ENCODE measurements at regions not wholly inside any gene's neighbourhood (a gene's known extent, or its start where the extent isn't known, plus 50 kb on each side); places are given as distances from the start of the nearest gene placed in this dataset.

DNA sequence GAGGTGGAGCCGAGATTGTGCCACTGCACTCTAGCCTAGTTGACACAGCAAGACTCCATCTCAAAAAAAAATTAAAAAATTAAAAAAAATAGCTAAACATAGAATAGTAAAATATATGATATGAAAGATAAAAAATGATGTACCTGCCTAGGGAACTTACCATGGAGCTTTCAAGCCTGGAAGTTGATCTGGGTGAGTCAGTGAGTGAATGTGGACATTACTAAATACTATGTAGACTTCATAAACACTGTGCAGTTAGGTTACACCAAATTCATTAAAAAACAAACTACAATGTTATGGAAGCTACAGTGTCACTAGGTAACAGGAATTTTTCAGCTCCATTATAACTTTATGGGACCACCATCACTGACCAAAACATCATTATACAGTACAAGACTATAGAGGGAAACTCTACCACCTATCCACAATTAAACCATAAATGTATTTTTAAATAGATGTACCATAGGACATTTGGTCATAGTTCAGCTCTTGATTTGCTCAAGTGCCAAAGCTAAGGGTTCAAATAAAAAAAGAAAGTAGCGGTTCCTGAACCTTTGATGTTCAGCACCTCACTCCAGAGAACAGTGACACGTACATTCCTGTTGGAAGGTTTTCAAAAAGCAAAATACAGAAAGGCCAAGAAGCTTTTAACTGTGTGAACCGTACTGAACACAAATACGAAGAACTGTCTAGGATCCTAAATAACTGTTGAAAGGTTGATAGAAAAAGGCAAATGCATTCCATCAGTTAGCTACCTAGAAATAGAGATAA lies 52.4 kb upstream of the SPDEF start:
- CTCF ChIA-PET = interaction anchor here (0.8 to 6.1 kb wide), 11 partner anchors 11 to 445 kb away, joined by 3 to 105 read pairs (median 6); no protein-coding TSS in a partner anchor
- no peak overlapping the region for H3K27ac ChIP-seq (ENCODE audit: low read depth, low read length)
- intact Hi-C loops (cut with micrococcal nuclease) = loop anchor here (1.0 to 2.0 kb wide), 5 partner anchors 81 to 444 kb away; partner anchors contain the start of genes RPS10 and SMIM29

More for the DNA sequence above, 52.4 kb upstream of the SPDEF start:
- no peak for TF ChIP-seq REST (IDR thresholded peaks at IDR 0.05; ENCODE audit: low read depth)
- TF ChIP-seq SIN3A (IDR thresholded peaks at IDR 0.05; ENCODE audit: low read depth) = no peak
- TF ChIP-seq JUND (IDR thresholded peaks at IDR 0.05) = no peak
- no peak for TF ChIP-seq FOSL1 (IDR thresholded peaks at IDR 0.05; ENCODE audit: low read depth)
- no peak for TF ChIP-seq EZH2phosphoT487 (IDR thresholded peaks at IDR 0.05; ENCODE audit: borderline replicate concordance)
- no peak for TF ChIP-seq SP1 (IDR thresholded peaks at IDR 0.05; ENCODE audit: low read depth)
- no peak for TF ChIP-seq YY1 (IDR thresholded peaks at IDR 0.05; ENCODE audit: extremely low read depth, insufficient replicate concordance, low read depth, low read length)
- TF ChIP-seq SRF (IDR thresholded peaks at IDR 0.05; ENCODE audit: low read depth) = no peak
- TF ChIP-seq, protein P1, sequence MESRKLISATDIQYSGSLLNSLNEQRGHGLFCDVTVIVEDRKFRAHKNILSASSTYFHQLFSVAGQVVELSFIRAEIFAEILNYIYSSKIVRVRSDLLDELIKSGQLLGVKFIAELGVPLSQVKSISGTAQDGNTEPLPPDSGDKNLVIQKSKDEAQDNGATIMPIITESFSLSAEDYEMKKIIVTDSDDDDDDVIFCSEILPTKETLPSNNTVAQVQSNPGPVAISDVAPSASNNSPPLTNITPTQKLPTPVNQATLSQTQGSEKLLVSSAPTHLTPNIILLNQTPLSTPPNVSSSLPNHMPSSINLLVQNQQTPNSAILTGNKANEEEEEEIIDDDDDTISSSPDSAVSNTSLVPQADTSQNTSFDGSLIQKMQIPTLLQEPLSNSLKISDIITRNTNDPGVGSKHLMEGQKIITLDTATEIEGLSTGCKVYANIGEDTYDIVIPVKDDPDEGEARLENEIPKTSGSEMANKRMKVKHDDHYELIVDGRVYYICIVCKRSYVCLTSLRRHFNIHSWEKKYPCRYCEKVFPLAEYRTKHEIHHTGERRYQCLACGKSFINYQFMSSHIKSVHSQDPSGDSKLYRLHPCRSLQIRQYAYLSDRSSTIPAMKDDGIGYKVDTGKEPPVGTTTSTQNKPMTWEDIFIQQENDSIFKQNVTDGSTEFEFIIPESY (IDR thresholded peaks at IDR 0.05; ENCODE audit: extremely low read depth, insufficient replicate concordance, low read length) = no peak
- no peak for TF ChIP-seq EZH2 (IDR thresholded peaks at IDR 0.05)
- no peak for TF ChIP-seq ELF1 (IDR thresholded peaks at IDR 0.05; ENCODE audit: borderline replicate concordance, low read depth)
- no peak for TF ChIP-seq POLR2AphosphoS5 (IDR thresholded peaks at IDR 0.05; ENCODE audit: low read depth, low read length)
- no peak for TF ChIP-seq EGR1 (IDR thresholded peaks at IDR 0.05; ENCODE audit: low read depth)
- TF ChIP-seq ZNF274 (IDR thresholded peaks at IDR 0.05; ENCODE audit: low read depth, low read length) = no peak
- no peak for TF ChIP-seq RAD21 (IDR thresholded peaks at IDR 0.05; ENCODE audit: low read depth)
- H3K79me2 ChIP-seq (ENCODE audit: insufficient read depth, low read length) = peaks cover 39% of the 10 kb centered on the region
- H4K20me1 ChIP-seq (ENCODE audit: insufficient read depth) = no peaks in the 10 kb centered on the region; the same call in 1 of the 2 replicates
- H3K4me1 ChIP-seq (ENCODE audit: control insufficient read depth in 1 of 2, insufficient read depth in 2 of 2, low read length in 2 of 2) = peaks cover 27 to 41% of the 10 kb centered on the region in 2 experiments
- no peaks in the 10 kb centered on the region for H3K9me3 ChIP-seq (ENCODE audit: control insufficient read depth in 1 of 2, insufficient read depth in 1 of 2, low read depth in 1 of 2, low read length in 2 of 2)
- H3K4me3 ChIP-seq (replicated peaks in 1 of 2; ENCODE audit: low read depth in 1 of 2, low read length in 2 of 2) = no peak overlapping the region
- DNase-seq (ENCODE audit: low read depth, low spot score) (no peak), ATAC-seq (no peak)
- H2AFZ ChIP-seq (ENCODE audit: low read depth, low read length, poor library complexity, severe bottlenecking) = no peak overlapping the region
- H3K9ac ChIP-seq (ENCODE audit: low read length) = peak overlapping the region; percentile 40; the same call in 1 of the 2 replicates
- no peaks in the 10 kb centered on the region for H3K27me3 ChIP-seq (ENCODE audit: insufficient read depth, low read length)
- RAD21 ChIA-PET (ENCODE audit: low non-redundant PET in 1 of 2, low total read pairs in 2 of 2, uncharacterized antibody in 2 of 2, unreplicated experiment in 2 of 2) = interaction anchor here (0.6 to 2.5 kb wide), 6 partner anchors 36 to 199 kb away, joined by 4 to 17 read pairs (median 8); no protein-coding TSS in a partner anchor
- no peaks in the 10 kb centered on the region for H3K9me2 ChIP-seq (ENCODE audit: insufficient read depth)
- peaks cover 5 to 6% of the 10 kb centered on the region in 2 experiments; a peak in 2 of 4 replicates for H3K36me3 ChIP-seq (ENCODE audit: control insufficient read depth in 1 of 2, insufficient read depth in 2 of 2, low read length in 2 of 2)
- no TSS peak for BruUV-seq (replicated peaks)
- H3K4me2 ChIP-seq (ENCODE audit: low read length) = peak overlapping the region; percentile 60
- POLR2A ChIA-PET = interaction anchor here (0.5 to 2.8 kb wide), 2 partner anchors 148 to 198 kb away, joined by 3 to 15 read pairs; no protein-coding TSS in a partner anchor

Data from HCT116 (cell line).